GM23248 (cell line): ENCODE measurements at regions not wholly inside any gene's neighbourhood (a gene's known extent, or its start where the extent isn't known, plus 50 kb on each side); places are given as distances from the start of the nearest gene placed in this dataset.

ENCODE experiments used
- EZH2 ChIP-seq: fragments of 200-600 bp; sonication (generic); IDR thresholded peaks from 2 replicates; pipeline ENCODE4 v1.6.1; 2018; ENCODE audit warnings: antibody characterized with exemption, mild to moderate bottlenecking; ENCODE audit not compliant: insufficient read depth, poor library complexity, severe bottlenecking
- EZH2phosphoT487 ChIP-seq: fragments of 200-600 bp; sonication (generic); IDR thresholded peaks from 2 replicates; pipeline ENCODE4 v1.6.1; 2018; ENCODE audit warnings: antibody characterized with exemption, moderate library complexity, mild to moderate bottlenecking, low read depth; ENCODE audit not compliant: insufficient read depth

DNA sequence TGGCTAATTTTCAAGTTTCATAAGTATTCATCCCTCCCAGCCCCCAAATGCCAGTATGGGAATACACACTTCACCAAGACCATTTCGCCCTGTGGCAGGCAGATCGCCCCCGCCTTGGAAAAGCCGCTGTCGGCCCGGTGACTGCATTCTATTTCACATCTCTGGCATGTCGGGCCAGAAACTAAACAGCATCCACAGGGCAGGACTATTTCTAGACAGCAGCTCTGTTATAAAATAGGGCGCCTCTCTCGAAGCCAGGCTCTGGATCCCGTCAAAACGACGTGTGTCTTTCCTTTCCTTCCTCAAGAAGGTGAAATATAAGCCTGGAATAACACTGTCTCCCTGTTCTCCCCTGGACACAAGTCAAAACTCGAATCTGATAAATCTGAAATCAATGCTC, 56.8 kb downstream of the GSC start:
- no peak for TF ChIP-seq EZH2phosphoT487
- TF ChIP-seq EZH2: no peak
